ENCODE measurements at regions not wholly inside any gene's neighbourhood (a gene's known extent, or its start where the extent isn't known, plus 50 kb on each side); places are given as distances from the start of the nearest gene placed in this dataset.

GRCh38 chr3:152638214-152638613 lies 196.7 kb upstream of the P2RY1 start:
- DNase-seq (no peak), ATAC-seq (no peak)
- Histone ChIP-seq H3K4me1 (no peaks in the 10 kb centered on the region), H3K27ac (no peak overlapping the region), H3K27me3 (no peaks in the 10 kb centered on the region), H3K4me3 (no peak overlapping the region), H3K36me3 (replicated peaks in 1 of 2; ENCODE audit: insufficient read depth in 1 of 2, low read depth in 2 of 2) (no peaks in the 10 kb centered on the region), H3K9me3 (no peaks in the 10 kb centered on the region)
- intact Hi-C loops (cut with DNase I): no loop called here
- TF ChIP-seq POLR2A (IDR thresholded peaks at IDR 0.05): no peak
- TF ChIP-seq CTCF (IDR thresholded peaks at IDR 0.05): no peak
- 89 to 91% methylated on average over 4 of the region's 4 CpGs for WGBS, 2 donors

GRCh38 chr3:152638707-152639450 lies 196.1 kb upstream of the P2RY1 start:
- H3K27ac ChIP-seq: no peak overlapping the region
- no peaks in the 10 kb centered on the region for H3K27me3 ChIP-seq
- no peaks in the 10 kb centered on the region for H3K36me3 ChIP-seq (replicated peaks in 1 of 2; ENCODE audit: insufficient read depth in 1 of 2, low read depth in 2 of 2)
- ATAC-seq (peak; percentile 33), DNase-seq (peak in 2 of 4 donors; percentile 16 to 25)
- no peak for TF ChIP-seq CTCF (IDR thresholded peaks at IDR 0.05)
- no peak for TF ChIP-seq POLR2A (IDR thresholded peaks at IDR 0.05)
- H3K4me1 ChIP-seq: no peaks in the 10 kb centered on the region
- H3K9me3 ChIP-seq: no peaks in the 10 kb centered on the region
- intact Hi-C loops (cut with DNase I): no loop called here
- WGBS, 2 donors: 48 to 51% methylated on average over 8 of the region's 8 CpGs
- H3K4me3 ChIP-seq: no peak overlapping the region

GRCh38 chr3:152641198-152641597 lies 193.7 kb upstream of the P2RY1 start:
- H3K4me3 ChIP-seq: no peak overlapping the region
- no peak overlapping the region for H3K27ac ChIP-seq
- H3K9me3 ChIP-seq: no peaks in the 10 kb centered on the region
- no peaks in the 10 kb centered on the region for H3K4me1 ChIP-seq
- H3K27me3 ChIP-seq: no peaks in the 10 kb centered on the region
- ATAC-seq (no peak), DNase-seq (no peak)
- intact Hi-C loops (cut with DNase I): no loop called here
- H3K36me3 ChIP-seq (replicated peaks in 1 of 2; ENCODE audit: insufficient read depth in 1 of 2, low read depth in 2 of 2): no peaks in the 10 kb centered on the region
- TF ChIP-seq CTCF (IDR thresholded peaks at IDR 0.05): no peak
- TF ChIP-seq POLR2A (IDR thresholded peaks at IDR 0.05): no peak
- WGBS, 2 donors: 90 to 93% methylated on average over 1 of the region's 1 CpG

- Histone ChIP-seq H3K9me3 (no peaks in the 10 kb centered on the region), H3K27ac (no peak overlapping the region), H3K36me3 (replicated peaks in 1 of 2; ENCODE audit: insufficient read depth in 1 of 2, low read depth in 2 of 2) (no peaks in the 10 kb centered on the region), H3K4me3 (no peak overlapping the region), H3K4me1 (no peaks in the 10 kb centered on the region), H3K27me3 (no peaks in the 10 kb centered on the region)
- no peak for DNase-seq
- no peak for ATAC-seq
- WGBS, 2 donors: 79 to 98% methylated on average over 2 of the region's 2 CpGs
- TF ChIP-seq CTCF (IDR thresholded peaks at IDR 0.05): no peak
- no peak for TF ChIP-seq POLR2A (IDR thresholded peaks at IDR 0.05)
- intact Hi-C loops (cut with DNase I): no loop called here
Observed at GRCh38 chr3:152642658-152643057, 192.3 kb upstream of the P2RY1 start.

GRCh38 chr3:152644478-152644877 lies 190.5 kb upstream of the P2RY1 start:
- ATAC-seq (no peak), DNase-seq (no peak)
- Histone ChIP-seq H3K9me3 (no peaks in the 10 kb centered on the region), H3K4me3 (no peak overlapping the region), H3K36me3 (replicated peaks in 1 of 2; ENCODE audit: insufficient read depth in 1 of 2, low read depth in 2 of 2) (no peaks in the 10 kb centered on the region), H3K4me1 (no peaks in the 10 kb centered on the region), H3K27me3 (no peaks in the 10 kb centered on the region), H3K27ac (no peak overlapping the region)
- intact Hi-C loops (cut with DNase I): no loop called here
- no peak for TF ChIP-seq CTCF (IDR thresholded peaks at IDR 0.05)
- no peak for TF ChIP-seq POLR2A (IDR thresholded peaks at IDR 0.05)

Data from body of pancreas (tissue), 4 donors.